ENCODE measurements at regions not wholly inside any gene's neighbourhood (a gene's known extent, or its start where the extent isn't known, plus 50 kb on each side); places are given as distances from the start of the nearest gene placed in this dataset.

GRCh38 chr9:86643946-86644674 lies 289.9 kb upstream of the TUT7 start:
- H3K4me3 Mint-ChIP-seq: no peak overlapping the region
- H3K36me3 Mint-ChIP-seq: no peaks in the 10 kb centered on the region
- no peaks in the 10 kb centered on the region for H3K9me3 Mint-ChIP-seq
- H3K27me3 Mint-ChIP-seq: no peaks in the 10 kb centered on the region
- no peak overlapping the region for H3K27ac Mint-ChIP-seq
- ATAC-seq: no peak
- no peaks in the 10 kb centered on the region for H3K4me1 Mint-ChIP-seq

DNA sequence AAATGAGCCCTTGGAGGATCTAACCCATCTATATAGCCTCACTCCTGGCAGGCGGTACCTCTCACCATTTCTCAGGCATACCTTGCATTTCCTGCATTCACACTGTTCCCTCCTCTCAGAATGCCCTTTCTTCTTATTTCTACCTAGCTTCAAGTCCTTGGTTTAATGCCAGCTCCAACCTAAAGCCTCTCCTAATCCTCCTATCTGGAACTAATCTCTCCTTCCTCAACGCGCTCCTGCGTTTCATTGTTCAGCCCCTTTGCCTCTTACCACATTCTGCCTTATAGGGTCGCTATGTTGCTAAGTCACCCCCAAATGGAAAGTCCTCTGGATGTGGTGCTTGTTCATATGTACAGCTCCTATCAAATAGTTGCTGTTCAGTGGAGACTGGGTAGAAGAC lies 288.5 kb upstream of the TUT7 start:
- H3K36me3 Mint-ChIP-seq: no peaks in the 10 kb centered on the region
- H3K4me1 Mint-ChIP-seq: no peaks in the 10 kb centered on the region
- no peak for ATAC-seq
- H3K27me3 Mint-ChIP-seq: no peaks in the 10 kb centered on the region
- no peak overlapping the region for H3K27ac Mint-ChIP-seq
- H3K9me3 Mint-ChIP-seq: no peaks in the 10 kb centered on the region
- H3K4me3 Mint-ChIP-seq: no peak overlapping the region

DNA sequence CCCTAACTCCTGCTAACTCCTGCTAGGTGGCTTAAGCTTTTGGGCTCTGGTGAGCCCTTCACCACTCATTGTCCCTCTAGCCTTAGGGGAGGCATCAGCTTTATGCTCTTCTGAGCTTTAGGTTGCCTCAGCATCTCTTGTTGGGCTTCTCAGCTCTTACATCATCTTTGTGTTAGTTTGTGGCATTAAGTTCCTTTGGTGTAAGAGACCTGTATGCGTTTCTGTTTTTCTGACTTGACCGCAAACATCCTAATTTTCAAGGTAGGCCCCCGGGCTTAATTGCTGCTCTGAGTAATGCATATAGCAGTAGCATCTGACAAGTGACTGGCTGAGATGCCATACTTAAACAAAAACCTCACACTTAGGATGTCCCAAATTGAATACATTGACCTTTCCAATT lies 287.8 kb upstream of the TUT7 start:
- Mint-ChIP-seq H3K27me3 (no peaks in the 10 kb centered on the region), H3K9me3 (no peaks in the 10 kb centered on the region), H3K4me3 (no peak overlapping the region), H3K36me3 (no peaks in the 10 kb centered on the region), H3K27ac (no peak overlapping the region), H3K4me1 (no peaks in the 10 kb centered on the region)
- ATAC-seq: no peak

DNA sequence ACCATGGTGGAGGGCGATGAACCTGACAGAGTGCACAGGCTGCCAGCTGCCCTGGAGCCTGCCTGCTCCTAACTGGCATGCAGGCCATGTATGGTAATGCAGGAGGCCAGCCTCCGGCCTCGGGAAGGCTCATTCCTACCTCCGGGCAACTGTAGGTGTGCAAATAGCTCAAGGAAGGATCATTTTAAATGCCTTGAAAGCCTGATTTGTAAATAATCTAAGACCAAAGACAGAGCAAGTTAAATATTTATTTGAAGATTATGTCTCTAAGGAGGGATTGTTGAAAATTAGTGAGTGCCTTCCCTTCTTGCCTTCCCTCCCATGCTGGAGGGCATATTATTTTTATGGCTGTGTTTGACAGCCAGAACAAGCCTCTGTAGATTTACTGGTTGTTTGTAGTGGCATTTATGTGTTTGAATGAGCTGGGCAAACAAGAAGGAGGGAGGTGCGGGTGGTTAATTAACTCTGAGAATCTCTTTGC lies 285.7 kb upstream of the TUT7 start:
- Mint-ChIP-seq H3K27ac (no peak overlapping the region), H3K36me3 (no peaks in the 10 kb centered on the region), H3K4me3 (no peak overlapping the region), H3K9me3 (peaks cover under 1% of the 10 kb centered on the region), H3K4me1 (no peaks in the 10 kb centered on the region), H3K27me3 (peaks cover 19% of the 10 kb centered on the region)
- ATAC-seq: no peak

DNA sequence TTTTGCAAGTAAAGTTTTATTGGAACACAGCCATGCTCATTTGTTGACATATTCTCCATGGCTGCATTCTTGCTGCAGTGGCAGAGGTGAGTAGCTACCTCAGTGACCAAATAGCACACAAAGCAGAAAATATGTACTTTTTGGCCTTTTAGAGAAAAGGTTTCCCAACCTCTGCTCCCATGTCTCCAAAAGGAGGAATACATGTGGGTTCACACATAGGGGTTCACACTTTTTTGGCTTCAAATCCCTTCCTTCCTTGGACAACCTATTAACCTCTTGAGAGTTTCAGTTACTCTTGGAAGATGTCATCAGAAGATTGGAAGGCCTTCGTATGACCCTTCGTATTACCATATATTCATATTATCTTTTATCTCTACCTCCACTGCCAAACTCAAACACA lies 285.1 kb upstream of the TUT7 start:
- Mint-ChIP-seq H3K4me1 (no peaks in the 10 kb centered on the region), H3K27me3 (peaks cover 25% of the 10 kb centered on the region), H3K4me3 (no peak overlapping the region), H3K9me3 (peaks cover 5% of the 10 kb centered on the region), H3K36me3 (no peaks in the 10 kb centered on the region), H3K27ac (no peak overlapping the region)
- no peak for ATAC-seq

- H3K4me1 Mint-ChIP-seq: no peaks in the 10 kb centered on the region
- ATAC-seq: no peak
- H3K27ac Mint-ChIP-seq: no peak overlapping the region
- H3K27me3 Mint-ChIP-seq: peaks cover 35% of the 10 kb centered on the region
- H3K9me3 Mint-ChIP-seq: peaks cover 5% of the 10 kb centered on the region
- H3K4me3 Mint-ChIP-seq: no peak overlapping the region
- H3K36me3 Mint-ChIP-seq: no peaks in the 10 kb centered on the region
These were observed 283.9 kb upstream of the TUT7 start for GRCh38 chr9:86638109-86638508.

DNA sequence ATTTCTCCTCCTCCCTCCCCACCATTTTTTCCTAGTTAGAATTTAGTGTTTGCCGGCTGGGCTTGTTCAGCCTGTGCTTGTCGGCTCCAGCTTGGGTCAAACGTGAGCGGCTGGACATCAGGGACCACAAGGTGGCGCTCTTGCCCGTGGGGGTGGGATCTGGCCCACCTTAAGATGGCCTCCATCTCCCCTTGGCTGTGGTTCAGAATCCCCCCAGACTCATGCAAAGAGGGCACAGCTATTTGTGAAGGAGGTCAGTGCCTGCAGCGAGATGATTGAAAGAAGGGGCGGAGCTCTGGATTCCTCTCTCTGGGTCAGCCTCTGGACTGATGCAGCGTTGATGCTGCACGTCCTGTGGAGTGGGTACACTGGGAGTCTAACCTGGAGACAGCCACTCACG lies 283.3 kb upstream of the TUT7 start:
- Mint-ChIP-seq H3K4me1 (no peaks in the 10 kb centered on the region), H3K4me3 (no peak overlapping the region), H3K27ac (no peak overlapping the region), H3K9me3 (peaks cover 5% of the 10 kb centered on the region), H3K36me3 (no peaks in the 10 kb centered on the region), H3K27me3 (peaks cover 35% of the 10 kb centered on the region)
- no peak for ATAC-seq

DNA sequence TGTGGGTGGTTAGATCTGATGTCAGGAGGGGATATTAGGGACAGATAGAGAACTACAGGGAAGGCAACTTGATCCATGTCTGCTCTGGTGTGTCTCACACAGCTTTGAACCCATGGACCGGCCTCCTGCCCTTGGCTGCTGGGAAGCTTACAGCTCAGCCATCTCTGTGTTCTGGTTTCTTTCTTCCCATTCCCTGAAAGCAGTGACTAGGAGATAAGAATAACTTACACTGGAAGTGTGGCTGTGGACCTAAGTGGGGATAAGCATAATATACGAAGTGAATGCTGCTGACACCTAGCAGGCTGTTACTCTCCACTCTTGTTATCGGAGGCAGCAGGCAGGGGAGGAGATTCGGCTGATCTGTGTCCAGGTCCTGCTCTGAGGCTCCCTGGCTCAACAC lies 282.3 kb upstream of the TUT7 start:
- no peak for ATAC-seq
- H3K36me3 Mint-ChIP-seq: no peaks in the 10 kb centered on the region
- peaks cover 35% of the 10 kb centered on the region for H3K27me3 Mint-ChIP-seq
- peaks cover 5% of the 10 kb centered on the region for H3K9me3 Mint-ChIP-seq
- no peak overlapping the region for H3K4me3 Mint-ChIP-seq
- H3K4me1 Mint-ChIP-seq: no peaks in the 10 kb centered on the region
- no peak overlapping the region for H3K27ac Mint-ChIP-seq

GRCh38 chr9:86636038-86636437 lies 281.8 kb upstream of the TUT7 start:
- Mint-ChIP-seq H3K36me3 (no peaks in the 10 kb centered on the region), H3K4me1 (no peaks in the 10 kb centered on the region), H3K27ac (no peak overlapping the region), H3K27me3 (peaks cover 35% of the 10 kb centered on the region), H3K9me3 (peaks cover 5% of the 10 kb centered on the region), H3K4me3 (no peak overlapping the region)
- no peak for ATAC-seq

GRCh38 chr9:86634501-86634900 lies 280.3 kb upstream of the TUT7 start:
- peaks cover 5% of the 10 kb centered on the region for H3K9me3 Mint-ChIP-seq
- no peak overlapping the region for H3K4me3 Mint-ChIP-seq
- peaks cover 35% of the 10 kb centered on the region for H3K27me3 Mint-ChIP-seq

DNA sequence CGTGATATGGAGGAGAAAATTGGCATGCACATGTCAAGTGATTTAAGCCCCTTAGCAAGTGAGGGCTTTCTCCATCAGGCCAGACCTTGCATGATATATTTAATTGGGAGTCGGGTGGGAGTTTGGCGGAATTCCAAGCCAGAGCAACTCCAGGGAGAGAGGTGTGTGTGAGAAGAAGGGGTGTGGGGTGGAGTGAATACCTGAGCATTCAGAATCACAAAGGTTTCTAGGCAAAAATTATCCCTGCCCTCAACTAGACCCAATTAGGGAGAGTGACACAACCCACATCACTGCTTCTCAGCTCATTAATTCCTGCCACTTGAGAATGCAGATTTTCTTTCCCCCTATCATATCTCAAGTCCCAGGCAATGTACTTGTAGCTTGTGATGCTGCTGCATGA lies 279.7 kb upstream of the TUT7 start:
- Mint-ChIP-seq H3K36me3 (no peaks in the 10 kb centered on the region), H3K27me3 (peaks cover 35% of the 10 kb centered on the region), H3K27ac (no peak overlapping the region), H3K4me1 (no peaks in the 10 kb centered on the region), H3K4me3 (no peak overlapping the region), H3K9me3 (peaks cover 5% of the 10 kb centered on the region)
- no peak for ATAC-seq

More at GRCh38 chr9:86634501-86634900, 280.3 kb upstream of the TUT7 start:
- Mint-ChIP-seq H3K36me3 (no peaks in the 10 kb centered on the region), H3K4me1 (no peaks in the 10 kb centered on the region), H3K27ac (no peak overlapping the region)
- ATAC-seq: no peak

DNA sequence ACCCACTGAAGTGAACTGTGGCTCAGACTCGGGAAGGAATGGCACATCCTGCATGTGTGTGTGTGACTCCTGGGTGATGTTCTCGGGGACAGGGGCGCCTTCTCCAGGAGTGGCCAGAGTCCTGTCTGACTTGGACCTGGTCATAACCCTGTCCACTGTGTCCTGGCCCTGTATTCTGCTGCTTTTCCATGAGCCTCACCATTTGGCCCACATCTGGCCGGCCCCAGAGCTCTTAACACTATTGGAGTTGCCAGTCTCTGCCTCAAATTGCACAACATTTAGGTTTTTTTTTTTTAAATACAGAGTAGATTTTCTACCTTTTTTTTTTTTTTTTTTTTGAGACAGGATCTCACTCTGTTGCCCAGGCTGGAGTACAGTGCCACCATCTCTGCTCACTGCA lies 278.3 kb upstream of the TUT7 start:
- H3K4me1 Mint-ChIP-seq: no peaks in the 10 kb centered on the region
- no peak for ATAC-seq
- peaks cover 35% of the 10 kb centered on the region for H3K27me3 Mint-ChIP-seq

DNA sequence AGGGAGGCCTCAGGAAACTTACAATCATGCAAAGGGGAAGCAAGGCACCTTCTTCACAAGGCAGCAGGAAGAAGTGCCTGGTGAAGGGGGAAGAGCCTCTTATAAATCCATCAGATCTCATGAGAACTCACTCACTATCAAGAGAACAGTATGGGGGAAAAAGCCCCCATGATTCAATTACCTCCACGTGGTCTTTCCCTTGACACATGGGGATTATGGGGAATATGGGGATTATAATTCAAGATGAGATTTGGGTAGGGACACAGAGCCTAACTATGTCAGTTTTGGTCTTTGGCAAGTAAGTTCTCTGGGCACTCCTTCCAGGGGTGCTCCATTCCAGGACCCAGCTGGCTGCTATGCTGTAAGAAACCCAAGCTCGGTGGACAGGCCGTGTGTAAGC lies 275.3 kb upstream of the TUT7 start:
- peaks cover 12% of the 10 kb centered on the region for H3K27me3 Mint-ChIP-seq
- no peaks in the 10 kb centered on the region for H3K4me1 Mint-ChIP-seq
- H3K4me3 Mint-ChIP-seq: no peak overlapping the region
- H3K9me3 Mint-ChIP-seq: peaks cover under 1% of the 10 kb centered on the region
- H3K27ac Mint-ChIP-seq: no peak overlapping the region
- H3K36me3 Mint-ChIP-seq: no peaks in the 10 kb centered on the region
- no peak for ATAC-seq

More for the DNA sequence above, 278.3 kb upstream of the TUT7 start:
- Mint-ChIP-seq H3K4me3 (no peak overlapping the region), H3K36me3 (no peaks in the 10 kb centered on the region), H3K27ac (no peak overlapping the region), H3K9me3 (peaks cover 5% of the 10 kb centered on the region)

DNA sequence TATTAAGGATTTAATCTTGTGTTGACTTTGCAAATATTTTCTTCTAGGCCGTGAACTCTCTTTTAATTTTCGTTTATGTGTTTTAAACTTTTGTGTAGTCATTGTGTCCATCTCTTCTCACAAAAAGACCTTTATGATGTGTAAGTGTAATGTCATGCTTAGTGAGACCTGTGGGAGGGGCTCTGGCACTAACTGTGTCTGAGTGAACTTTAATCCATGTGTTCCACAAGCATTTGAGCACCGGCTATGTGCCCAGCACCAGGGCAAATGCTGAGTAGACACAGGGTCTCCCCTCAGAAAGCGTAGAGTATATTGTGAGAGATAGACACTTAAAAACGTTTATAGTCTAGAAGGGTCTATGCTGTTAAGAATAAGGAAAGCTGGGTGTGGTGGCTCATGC lies 272.6 kb upstream of the TUT7 start:
- H3K27ac Mint-ChIP-seq: no peak overlapping the region
- H3K27me3 Mint-ChIP-seq: no peaks in the 10 kb centered on the region

DNA sequence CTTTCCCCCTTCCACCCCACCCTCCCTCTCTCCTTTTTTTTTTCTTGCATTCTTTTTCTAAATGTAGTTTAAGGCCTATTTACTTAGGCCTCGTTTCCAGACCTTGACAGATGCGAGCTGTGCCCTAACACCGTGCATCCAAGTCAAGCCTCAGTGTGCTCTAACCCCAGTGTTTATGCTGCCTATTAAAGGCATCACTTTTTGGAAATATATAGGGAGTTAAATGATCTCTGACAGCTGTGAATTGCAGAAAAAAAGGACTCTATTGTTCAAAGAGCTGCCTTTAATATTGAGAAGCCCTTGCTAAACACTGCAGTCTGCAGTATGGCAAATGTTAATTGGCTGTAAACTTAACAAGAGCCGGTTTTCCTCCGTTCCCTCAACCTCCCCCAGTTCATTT lies 270.4 kb upstream of the TUT7 start:
- Mint-ChIP-seq H3K36me3 (no peaks in the 10 kb centered on the region), H3K9me3 (peaks cover 3% of the 10 kb centered on the region), H3K4me1 (no peaks in the 10 kb centered on the region), H3K27me3 (no peaks in the 10 kb centered on the region), H3K27ac (no peak overlapping the region), H3K4me3 (no peak overlapping the region)
- ATAC-seq: no peak

More for the DNA sequence above, 272.6 kb upstream of the TUT7 start:
- Mint-ChIP-seq H3K36me3 (no peaks in the 10 kb centered on the region), H3K9me3 (no peaks in the 10 kb centered on the region), H3K4me1 (no peaks in the 10 kb centered on the region), H3K4me3 (no peak overlapping the region)
- ATAC-seq: no peak

All from stimulated activated memory B cell treated with anti-CD40 and anti-IgM and Interleukin-4, amounts not matched to agents 10 μg/mL and 1 μg/mL and 100 μg/mL, for 72 hours (primary cell).